HUES6 (cell line): ENCODE measurements at regions not wholly inside any gene's neighbourhood (a gene's known extent, or its start where the extent isn't known, plus 50 kb on each side); places are given as distances from the start of the nearest gene placed in this dataset.

Experiments used
- H3K27ac ChIP-seq: 2 replicates; pipeline ENCODE4 v1.7.0; 2013; ENCODE audit warnings: low read depth, mild to moderate bottlenecking, low read length, inconsistent platforms
- H3K27me3 ChIP-seq: 2 replicates; pipeline ENCODE4 v1.6.1; 2013; ENCODE audit warnings: low read length; ENCODE audit not compliant: control insufficient read depth, insufficient read depth
- H3K36me3 ChIP-seq: 2 replicates; pipeline ENCODE4 v1.6.1; 2013; ENCODE audit warnings: low read length; ENCODE audit not compliant: control insufficient read depth, insufficient read depth
- H3K4me1 ChIP-seq: 2 replicates; pipeline ENCODE4 v1.6.1; 2013; ENCODE audit warnings: low read length; ENCODE audit not compliant: control insufficient read depth, insufficient read depth
- H3K4me3 ChIP-seq: 2 replicates; pipeline ENCODE4 v1.5.1; 2013; ENCODE audit warnings: low read depth, low read length
- H3K9ac ChIP-seq: one replicate; pipeline ENCODE4 v1.6.1; 2013; ENCODE audit warnings: mild to moderate bottlenecking, low read length
- H3K9me3 ChIP-seq: 2 replicates; pipeline ENCODE4 v1.6.1; 2013; ENCODE audit warnings: low read depth, low read length; ENCODE audit not compliant: control insufficient read depth, insufficient read depth

- Histone ChIP-seq H3K9ac (no peak overlapping the region), H3K9me3 (no peaks in the 10 kb centered on the region), H3K4me1 (peaks cover 14% of the 10 kb centered on the region), H3K4me3 (no peak overlapping the region), H3K27ac (no peak overlapping the region), H3K27me3 (no peaks in the 10 kb centered on the region), H3K36me3 (no peaks in the 10 kb centered on the region)
Observed at GRCh38 chr5:145233461-145233860, 601.7 kb downstream of the PRELID2 start.

GRCh38 chr5:145230781-145231180, 604.4 kb downstream of the PRELID2 start:
- no peak overlapping the region for H3K4me3 ChIP-seq

GRCh38 chr5:145228564-145228963, 606.6 kb downstream of the PRELID2 start:
- Histone ChIP-seq H3K27me3 (no peaks in the 10 kb centered on the region), H3K4me1 (no peaks in the 10 kb centered on the region), H3K9me3 (no peaks in the 10 kb centered on the region), H3K27ac (no peak overlapping the region), H3K36me3 (no peaks in the 10 kb centered on the region), H3K4me3 (no peak overlapping the region), H3K9ac (no peak overlapping the region)

More at GRCh38 chr5:145230781-145231180, 604.4 kb downstream of the PRELID2 start:
- Histone ChIP-seq H3K4me1 (no peaks in the 10 kb centered on the region), H3K27ac (no peak overlapping the region), H3K27me3 (no peaks in the 10 kb centered on the region), H3K36me3 (no peaks in the 10 kb centered on the region), H3K9me3 (no peaks in the 10 kb centered on the region), H3K9ac (no peak overlapping the region)

- Histone ChIP-seq H3K27ac (no peak overlapping the region), H3K27me3 (no peaks in the 10 kb centered on the region), H3K9me3 (no peaks in the 10 kb centered on the region), H3K4me1 (no peaks in the 10 kb centered on the region), H3K4me3 (no peak overlapping the region), H3K9ac (no peak overlapping the region), H3K36me3 (no peaks in the 10 kb centered on the region)
Observed at GRCh38 chr5:145227881-145228280, 607.3 kb downstream of the PRELID2 start.

- Histone ChIP-seq H3K9ac (no peak overlapping the region), H3K9me3 (no peaks in the 10 kb centered on the region), H3K4me1 (no peaks in the 10 kb centered on the region), H3K27ac (no peak overlapping the region), H3K27me3 (no peaks in the 10 kb centered on the region), H3K4me3 (no peak overlapping the region), H3K36me3 (no peaks in the 10 kb centered on the region)
Observed at GRCh38 chr5:145226726-145227125, 608.4 kb downstream of the PRELID2 start.

- Histone ChIP-seq H3K36me3 (no peaks in the 10 kb centered on the region), H3K27ac (no peak overlapping the region), H3K9me3 (no peaks in the 10 kb centered on the region), H3K4me3 (no peak overlapping the region), H3K27me3 (no peaks in the 10 kb centered on the region), H3K4me1 (no peaks in the 10 kb centered on the region), H3K9ac (no peak overlapping the region)
Observed at GRCh38 chr5:145225529-145225928, 609.6 kb downstream of the PRELID2 start.

- H3K36me3 ChIP-seq: no peaks in the 10 kb centered on the region
- H3K27ac ChIP-seq: no peak overlapping the region
- no peaks in the 10 kb centered on the region for H3K27me3 ChIP-seq
- no peaks in the 10 kb centered on the region for H3K9me3 ChIP-seq
- H3K4me1 ChIP-seq: no peaks in the 10 kb centered on the region
- H3K9ac ChIP-seq: no peak overlapping the region
- no peak overlapping the region for H3K4me3 ChIP-seq
Observed at GRCh38 chr5:145223582-145223981, 611.6 kb downstream of the PRELID2 start.

- no peak overlapping the region for H3K27ac ChIP-seq
- H3K9me3 ChIP-seq: no peaks in the 10 kb centered on the region
- H3K27me3 ChIP-seq: no peaks in the 10 kb centered on the region
- H3K36me3 ChIP-seq: no peaks in the 10 kb centered on the region
- H3K4me3 ChIP-seq: no peak overlapping the region
- no peak overlapping the region for H3K9ac ChIP-seq
- no peaks in the 10 kb centered on the region for H3K4me1 ChIP-seq
Observed at GRCh38 chr5:145222622-145223021, 612.5 kb downstream of the PRELID2 start.

GRCh38 chr5:145221416-145221815, 613.7 kb downstream of the PRELID2 start:
- Histone ChIP-seq H3K9ac (no peak overlapping the region), H3K4me3 (no peak overlapping the region), H3K9me3 (no peaks in the 10 kb centered on the region), H3K27ac (no peak overlapping the region), H3K4me1 (no peaks in the 10 kb centered on the region), H3K36me3 (no peaks in the 10 kb centered on the region), H3K27me3 (no peaks in the 10 kb centered on the region)

- no peak overlapping the region for H3K9ac ChIP-seq
- no peaks in the 10 kb centered on the region for H3K36me3 ChIP-seq
- peaks cover 2% of the 10 kb centered on the region for H3K9me3 ChIP-seq
- H3K27ac ChIP-seq: no peak overlapping the region
- H3K4me1 ChIP-seq: no peaks in the 10 kb centered on the region
- no peak overlapping the region for H3K4me3 ChIP-seq
- H3K27me3 ChIP-seq: no peaks in the 10 kb centered on the region
Observed at GRCh38 chr5:145220481-145220880, 614.7 kb downstream of the PRELID2 start.

- H3K27me3 ChIP-seq: no peaks in the 10 kb centered on the region
- no peaks in the 10 kb centered on the region for H3K36me3 ChIP-seq
- H3K9me3 ChIP-seq: peaks cover 6% of the 10 kb centered on the region
- no peak overlapping the region for H3K9ac ChIP-seq
- H3K27ac ChIP-seq: no peak overlapping the region
- no peaks in the 10 kb centered on the region for H3K4me1 ChIP-seq
- H3K4me3 ChIP-seq: no peak overlapping the region
Observed at GRCh38 chr5:145218982-145219381, 616.2 kb downstream of the PRELID2 start.

- Histone ChIP-seq H3K36me3 (no peaks in the 10 kb centered on the region), H3K9ac (no peak overlapping the region), H3K27me3 (no peaks in the 10 kb centered on the region), H3K27ac (no peak overlapping the region), H3K9me3 (peaks cover 6% of the 10 kb centered on the region), H3K4me1 (no peaks in the 10 kb centered on the region), H3K4me3 (no peak overlapping the region)
Observed at GRCh38 chr5:145218019-145218418, 617.1 kb downstream of the PRELID2 start.
